ENCODE measurements at regions not wholly inside any gene's neighbourhood (a gene's known extent, or its start where the extent isn't known, plus 50 kb on each side); places are given as distances from the start of the nearest gene placed in this dataset.

DNA sequence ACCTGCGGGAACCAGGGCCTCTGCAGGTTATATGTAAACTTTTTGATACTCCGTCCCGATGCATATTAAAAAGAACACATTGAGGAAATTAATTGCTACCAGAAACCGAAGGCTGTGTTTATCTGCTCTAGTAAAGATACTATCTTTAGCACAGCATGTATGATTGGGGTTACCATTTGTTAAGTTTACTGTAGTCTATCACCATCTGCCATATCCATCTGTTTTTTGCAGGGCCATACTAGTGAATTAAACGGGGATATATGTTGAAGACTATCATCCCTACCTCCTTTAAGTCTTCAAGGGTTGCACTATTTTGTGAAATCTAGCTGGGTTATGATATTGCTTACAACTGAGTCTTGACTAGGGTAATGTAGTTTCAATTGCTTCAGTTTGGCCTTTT lies 597.0 kb downstream of the SQOR start:
- no peak overlapping the region for H3K27ac Mint-ChIP-seq
- ATAC-seq = no peak
- POLR2A ChIA-PET = no interaction called here

DNA sequence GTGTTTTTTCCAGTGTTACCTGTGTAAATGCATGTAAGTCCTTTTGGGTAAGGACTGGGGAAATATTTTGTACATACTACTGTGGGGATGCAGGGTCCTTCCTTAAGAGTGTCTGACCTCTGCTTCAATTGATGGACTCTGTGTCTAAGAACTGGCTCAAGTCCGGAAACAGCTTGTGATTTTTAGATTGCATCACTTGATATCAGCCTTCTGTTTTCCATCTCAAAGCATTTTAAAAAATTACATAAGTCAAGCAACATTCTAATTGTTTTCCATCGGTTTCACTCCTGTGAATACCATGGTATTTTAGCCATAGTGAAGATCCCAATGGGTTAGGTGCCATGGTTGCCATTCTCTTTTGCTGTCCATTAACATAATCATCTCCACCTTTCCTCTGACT lies 597.6 kb downstream of the SQOR start:
- DNase-seq (ENCODE audit: low spot score) = no peak
- peaks cover 45% of the 10 kb centered on the region for H3K27me3 Mint-ChIP-seq (ENCODE audit: low read depth)
- POLR2A ChIA-PET = no interaction called here
- CTCF ChIA-PET = no interaction called here
- peaks cover 13% of the 10 kb centered on the region for H3K4me1 Mint-ChIP-seq
- H3K36me3 Mint-ChIP-seq = no peaks in the 10 kb centered on the region
- H3K9me3 Mint-ChIP-seq = peaks cover 4% of the 10 kb centered on the region; the same call in 1 of the 2 replicates
- no peak for TF ChIP-seq ZNF263 (CRISPR knock-in tag; IDR thresholded peaks at IDR 0.05; ENCODE audit: low read depth)
- TF ChIP-seq RELA (CRISPR knock-in tag; IDR thresholded peaks at IDR 0.05; ENCODE audit: borderline replicate concordance) = no peak
- no peak for TF ChIP-seq ZNF423 (CRISPR knock-in tag; IDR thresholded peaks at IDR 0.05)
- TF ChIP-seq, protein P1, sequence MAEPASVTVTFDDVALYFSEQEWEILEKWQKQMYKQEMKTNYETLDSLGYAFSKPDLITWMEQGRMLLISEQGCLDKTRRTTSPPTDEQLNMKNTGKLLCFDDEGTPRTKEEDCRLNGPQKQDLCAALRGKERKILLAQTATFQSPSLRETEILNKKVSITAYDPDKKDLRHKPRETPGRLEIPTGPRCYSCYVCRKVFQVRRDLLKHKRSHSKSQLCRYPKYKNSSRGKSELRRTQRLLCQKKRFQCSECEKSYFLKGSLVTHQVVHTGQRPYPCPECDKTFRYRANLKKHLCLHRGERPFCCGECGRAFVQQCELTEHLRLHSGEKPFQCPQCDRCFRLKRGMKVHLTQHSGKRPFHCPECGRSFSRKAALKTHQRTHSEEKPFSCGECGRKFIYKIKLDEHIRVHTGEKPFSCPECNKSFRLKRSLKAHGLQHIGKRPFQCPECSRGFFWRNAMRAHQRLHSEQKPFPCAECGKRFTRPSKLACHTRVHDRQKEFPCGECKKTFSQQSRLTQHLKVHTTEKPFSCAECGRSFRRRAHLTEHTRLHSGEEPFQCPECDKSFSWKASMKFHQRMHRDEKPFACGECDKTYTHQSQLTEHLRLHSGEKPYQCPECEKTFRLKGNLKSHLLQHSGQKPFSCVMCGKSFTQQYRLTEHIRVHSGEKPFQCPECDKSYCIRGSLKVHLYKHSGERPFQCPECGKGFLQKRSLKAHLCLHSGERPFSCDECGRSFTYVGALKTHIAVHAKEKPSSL (CRISPR knock-in tag; conservative IDR thresholded peaks at IDR 0.05) = no peak
- TF ChIP-seq ESRRA (CRISPR knock-in tag; IDR thresholded peaks at IDR 0.05; ENCODE audit: borderline replicate concordance) = no peak
- TF ChIP-seq FOXJ3 (CRISPR knock-in tag; IDR thresholded peaks at IDR 0.05; ENCODE audit: borderline replicate concordance) = no peak
- no peak for TF ChIP-seq ATF1 (CRISPR knock-in tag; IDR thresholded peaks at IDR 0.05)
- TF ChIP-seq, protein P2, sequence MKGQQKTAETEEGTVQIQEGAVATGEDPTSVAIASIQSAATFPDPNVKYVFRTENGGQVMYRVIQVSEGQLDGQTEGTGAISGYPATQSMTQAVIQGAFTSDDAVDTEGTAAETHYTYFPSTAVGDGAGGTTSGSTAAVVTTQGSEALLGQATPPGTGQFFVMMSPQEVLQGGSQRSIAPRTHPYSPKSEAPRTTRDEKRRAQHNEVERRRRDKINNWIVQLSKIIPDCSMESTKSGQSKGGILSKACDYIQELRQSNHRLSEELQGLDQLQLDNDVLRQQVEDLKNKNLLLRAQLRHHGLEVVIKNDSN (CRISPR knock-in tag; IDR thresholded peaks at IDR 0.05) = no peak
- TF ChIP-seq FOXP1 (CRISPR knock-in tag; IDR thresholded peaks at IDR 0.05; ENCODE audit: borderline replicate concordance) = no peak
- no peak for TF ChIP-seq ZBTB21 (CRISPR knock-in tag; IDR thresholded peaks at IDR 0.05; ENCODE audit: borderline replicate concordance)
- ATAC-seq = no peak
- no peak overlapping the region for H3K27ac Mint-ChIP-seq
- H3K4me3 Mint-ChIP-seq = no peak overlapping the region

More for the DNA sequence above, 597.0 kb downstream of the SQOR start:
- H3K4me3 Mint-ChIP-seq = no peak overlapping the region
- H3K27me3 Mint-ChIP-seq (ENCODE audit: low read depth) = peaks cover 46% of the 10 kb centered on the region
- no peak for TF ChIP-seq TEAD1 (CRISPR knock-in tag; IDR thresholded peaks at IDR 0.05)
- TF ChIP-seq NFE2L1 (CRISPR knock-in tag; IDR thresholded peaks at IDR 0.05) = no peak
- no peak for TF ChIP-seq NFATC4 (CRISPR knock-in tag; IDR thresholded peaks at IDR 0.05)
- no peak for TF ChIP-seq ZNF121 (CRISPR knock-in tag; IDR thresholded peaks at IDR 0.05)
- TF ChIP-seq CREB1 (CRISPR knock-in tag; IDR thresholded peaks at IDR 0.05) = no peak
- TF ChIP-seq MAX (CRISPR knock-in tag; IDR thresholded peaks at IDR 0.05) = no peak
- no peak for TF ChIP-seq CREM (CRISPR knock-in tag; IDR thresholded peaks at IDR 0.05)
- TF ChIP-seq, protein P3, sequence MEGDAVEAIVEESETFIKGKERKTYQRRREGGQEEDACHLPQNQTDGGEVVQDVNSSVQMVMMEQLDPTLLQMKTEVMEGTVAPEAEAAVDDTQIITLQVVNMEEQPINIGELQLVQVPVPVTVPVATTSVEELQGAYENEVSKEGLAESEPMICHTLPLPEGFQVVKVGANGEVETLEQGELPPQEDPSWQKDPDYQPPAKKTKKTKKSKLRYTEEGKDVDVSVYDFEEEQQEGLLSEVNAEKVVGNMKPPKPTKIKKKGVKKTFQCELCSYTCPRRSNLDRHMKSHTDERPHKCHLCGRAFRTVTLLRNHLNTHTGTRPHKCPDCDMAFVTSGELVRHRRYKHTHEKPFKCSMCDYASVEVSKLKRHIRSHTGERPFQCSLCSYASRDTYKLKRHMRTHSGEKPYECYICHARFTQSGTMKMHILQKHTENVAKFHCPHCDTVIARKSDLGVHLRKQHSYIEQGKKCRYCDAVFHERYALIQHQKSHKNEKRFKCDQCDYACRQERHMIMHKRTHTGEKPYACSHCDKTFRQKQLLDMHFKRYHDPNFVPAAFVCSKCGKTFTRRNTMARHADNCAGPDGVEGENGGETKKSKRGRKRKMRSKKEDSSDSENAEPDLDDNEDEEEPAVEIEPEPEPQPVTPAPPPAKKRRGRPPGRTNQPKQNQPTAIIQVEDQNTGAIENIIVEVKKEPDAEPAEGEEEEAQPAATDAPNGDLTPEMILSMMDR (IDR thresholded peaks at IDR 0.05) = no peak
- TF ChIP-seq ZNF317 (CRISPR knock-in tag; IDR thresholded peaks at IDR 0.05; ENCODE audit: borderline replicate concordance, low read depth) = no peak
- no peak for TF ChIP-seq ZNF263 (CRISPR knock-in tag; IDR thresholded peaks at IDR 0.05; ENCODE audit: low read depth)
- no peak for TF ChIP-seq MXD4 (CRISPR knock-in tag; IDR thresholded peaks at IDR 0.05; ENCODE audit: borderline replicate concordance)
- TF ChIP-seq E2F1 (CRISPR knock-in tag; IDR thresholded peaks at IDR 0.05) = no peak
- no peak for DNase-seq (ENCODE audit: low spot score)
- no peaks in the 10 kb centered on the region for H3K36me3 Mint-ChIP-seq
- no peaks in the 10 kb centered on the region for H3K9me3 Mint-ChIP-seq
- CTCF ChIA-PET = no interaction called here
- H3K4me1 Mint-ChIP-seq = peaks cover 13% of the 10 kb centered on the region

Measured in WTC11 (cell line).